GM23248 (cell line): ENCODE measurements at regions not wholly inside any gene's neighbourhood (a gene's known extent, or its start where the extent isn't known, plus 50 kb on each side); places are given as distances from the start of the nearest gene placed in this dataset.

Source experiments
- EZH2 ChIP-seq: fragments of 200-600 bp; sonication (generic); IDR thresholded peaks from 2 replicates; pipeline ENCODE4 v1.6.1; 2018; ENCODE audit warnings: antibody characterized with exemption, mild to moderate bottlenecking; ENCODE audit not compliant: insufficient read depth, poor library complexity, severe bottlenecking
- EZH2phosphoT487 ChIP-seq: fragments of 200-600 bp; sonication (generic); IDR thresholded peaks from 2 replicates; pipeline ENCODE4 v1.6.1; 2018; ENCODE audit warnings: antibody characterized with exemption, moderate library complexity, mild to moderate bottlenecking, low read depth; ENCODE audit not compliant: insufficient read depth

- TF ChIP-seq EZH2phosphoT487 (no peak), EZH2 (no peak)
These were observed 81.4 kb downstream of the SPATA31C2 start for GRCh38 chr9:88056876-88057275.
